GM18861 (cell line): ENCODE measurements at regions not wholly inside any gene's neighbourhood (a gene's known extent, or its start where the extent isn't known, plus 50 kb on each side); places are given as distances from the start of the nearest gene placed in this dataset.
A peak's percentile ranks its signal among the peaks of the same experiment; 100 is the strongest.
"Not testable (repeated sequence)": the region's sequence is repeated elsewhere in the genome, so short reads cannot be mapped to it uniquely, and the experiment has no call there.

Experiments
- ATAC-seq: cut with Tn5 transposase; IDR thresholded peaks from one replicate; pipeline ENCODE4 v1.9.1; 2021; ENCODE audit not compliant: unreplicated experiment

DNA sequence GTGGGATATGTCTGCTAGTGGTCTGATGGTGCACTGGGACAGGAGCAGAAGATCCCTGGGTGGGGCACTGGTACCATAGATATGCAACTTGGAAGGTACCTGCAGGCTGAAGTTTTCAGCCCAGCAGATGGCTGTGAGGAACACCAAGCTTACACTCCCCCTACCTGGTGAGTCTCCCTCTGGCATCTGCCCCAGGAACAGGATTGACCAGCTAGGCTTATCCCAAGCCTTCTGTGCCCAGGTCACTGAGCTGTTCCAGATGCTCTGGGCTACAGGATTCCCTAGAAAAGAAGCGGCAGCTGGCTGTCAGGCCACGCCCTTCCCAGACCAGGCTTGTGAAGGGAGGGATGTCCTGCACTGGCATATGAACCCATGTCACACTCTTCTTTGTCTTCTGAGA is 1130.0 kb downstream of the NAALADL2 start:
- no peak for ATAC-seq

- ATAC-seq: no peak
Measured at GRCh38 chr3:175988401-175988800, 1129.3 kb downstream of the NAALADL2 start.

- no peak for ATAC-seq
Measured at GRCh38 chr3:175985781-175986180, 1126.6 kb downstream of the NAALADL2 start.

- no peak for ATAC-seq
Measured at GRCh38 chr3:175983379-175983778, 1124.2 kb downstream of the NAALADL2 start.

DNA sequence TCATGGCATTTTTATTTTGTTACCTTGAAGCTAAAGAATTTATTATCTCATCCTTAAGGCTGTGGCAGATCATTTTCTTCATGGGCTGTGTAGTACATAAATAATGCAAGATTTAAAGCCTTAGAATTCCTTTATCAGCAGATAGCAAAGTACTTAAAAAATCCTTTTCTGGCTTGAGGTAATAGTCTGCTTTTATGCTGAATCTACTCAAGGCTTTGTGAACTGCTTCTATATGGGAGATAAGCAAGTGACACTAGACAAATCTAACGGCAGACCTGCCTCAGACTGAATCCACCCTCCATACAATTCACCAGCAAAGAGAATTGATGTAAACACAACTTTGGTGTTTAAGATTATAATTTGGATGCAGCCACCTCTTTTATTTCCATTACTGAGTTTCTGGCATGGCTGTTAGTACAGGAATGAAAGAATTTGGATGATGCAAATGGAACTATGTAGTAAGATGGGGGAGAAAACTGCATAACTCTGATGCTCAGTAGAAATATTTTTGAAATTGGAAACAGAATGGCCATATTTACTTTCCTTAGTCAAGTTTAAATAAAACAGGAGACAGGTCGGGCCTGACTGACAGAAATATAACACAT is 1121.5 kb downstream of the NAALADL2 start:
- ATAC-seq: no peak

DNA sequence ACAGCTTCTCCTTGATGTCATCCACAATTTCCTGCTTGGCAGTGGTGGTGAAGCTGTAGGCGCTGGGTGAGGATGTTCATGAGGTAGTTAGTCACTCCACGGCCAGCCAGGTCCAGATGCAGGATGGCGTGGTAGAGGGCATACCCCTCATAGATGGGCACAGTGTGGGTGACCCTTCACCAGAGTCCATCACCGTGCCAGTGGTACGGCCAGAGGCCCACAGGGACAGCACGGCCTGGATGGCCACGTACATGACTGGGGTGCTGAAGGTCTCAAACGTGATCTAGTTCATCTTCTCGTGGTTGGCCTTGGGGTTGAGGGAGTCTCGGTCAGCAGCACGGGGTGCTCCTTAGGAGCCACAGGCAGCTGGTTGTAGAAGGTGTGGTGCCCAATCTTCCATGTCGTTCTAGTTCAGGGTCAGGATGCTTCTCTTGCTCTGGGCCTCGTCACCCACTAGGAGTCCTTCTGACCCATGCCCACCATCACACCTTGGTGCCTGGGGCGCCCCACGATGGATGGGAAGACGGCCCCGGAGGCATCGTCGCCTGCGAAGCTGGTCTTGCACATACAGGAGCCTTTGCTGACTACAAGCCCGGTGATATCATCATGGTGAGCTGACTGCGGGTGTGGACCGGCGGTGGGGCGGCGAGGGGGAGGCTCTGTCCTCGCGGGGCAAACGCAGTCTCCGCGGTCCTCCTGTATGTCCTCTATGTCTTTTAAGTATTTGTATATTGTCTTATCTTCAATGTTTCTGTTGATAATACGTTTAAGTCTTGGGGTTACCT is 1119.0 kb downstream of the NAALADL2 start:
- no peak for ATAC-seq

DNA sequence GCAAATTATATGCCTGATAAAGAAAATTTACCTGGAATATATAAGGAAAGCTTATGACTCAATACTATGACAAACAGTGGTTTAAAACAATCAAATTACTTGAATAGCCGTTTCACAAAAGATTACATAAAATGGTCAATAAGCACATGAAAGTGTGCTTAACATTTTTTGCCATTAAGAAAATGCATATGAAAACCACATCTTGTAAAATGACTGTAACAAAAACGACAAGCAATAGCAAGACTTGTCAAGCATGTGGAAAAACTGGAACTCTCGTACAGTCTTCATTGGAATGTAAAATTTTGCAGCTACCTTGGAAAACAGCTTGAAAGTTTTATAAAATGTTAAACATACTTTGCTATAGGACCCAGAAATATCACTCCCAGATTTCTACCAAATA is 1110.3 kb downstream of the NAALADL2 start:
- no peak for ATAC-seq

DNA sequence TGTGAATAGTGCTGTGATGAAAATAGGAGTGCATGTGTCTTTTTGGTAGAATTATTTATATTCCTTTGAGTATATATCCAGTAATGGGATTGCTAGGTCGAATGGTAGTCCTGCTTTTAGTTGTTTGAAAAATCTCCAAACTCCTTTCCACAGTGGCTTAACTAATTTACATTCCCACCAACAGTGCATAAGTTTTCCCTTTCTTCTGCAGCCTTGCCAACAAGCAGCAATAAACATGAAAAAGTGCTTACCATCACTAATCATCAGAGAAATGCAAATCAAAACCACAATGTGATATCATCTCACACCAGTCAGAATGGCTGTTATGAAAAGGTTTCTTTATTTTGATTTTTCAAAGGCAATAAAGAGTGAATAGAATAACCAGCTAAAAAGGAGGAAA is 1105.9 kb downstream of the NAALADL2 start:
- ATAC-seq: no peak

DNA sequence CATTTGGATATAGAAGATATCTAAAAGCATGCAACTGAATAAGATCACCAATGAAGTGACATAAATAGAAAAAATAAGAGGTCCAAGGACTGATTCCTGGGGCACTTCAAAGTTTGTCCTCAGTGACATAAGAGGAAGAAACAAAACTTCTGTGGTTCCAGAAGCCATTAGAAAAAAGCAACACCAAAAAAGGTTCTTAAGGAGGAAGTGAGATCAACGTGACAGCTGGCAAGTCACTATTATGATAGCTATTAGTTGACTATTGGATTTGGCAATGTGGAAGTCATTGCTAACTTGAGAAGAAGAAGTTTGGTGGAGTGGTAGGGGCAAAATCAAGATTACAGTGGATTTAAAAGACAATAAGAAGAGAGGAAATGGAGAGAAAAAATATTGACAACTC is 1098.3 kb downstream of the NAALADL2 start:
- ATAC-seq: no peak

DNA sequence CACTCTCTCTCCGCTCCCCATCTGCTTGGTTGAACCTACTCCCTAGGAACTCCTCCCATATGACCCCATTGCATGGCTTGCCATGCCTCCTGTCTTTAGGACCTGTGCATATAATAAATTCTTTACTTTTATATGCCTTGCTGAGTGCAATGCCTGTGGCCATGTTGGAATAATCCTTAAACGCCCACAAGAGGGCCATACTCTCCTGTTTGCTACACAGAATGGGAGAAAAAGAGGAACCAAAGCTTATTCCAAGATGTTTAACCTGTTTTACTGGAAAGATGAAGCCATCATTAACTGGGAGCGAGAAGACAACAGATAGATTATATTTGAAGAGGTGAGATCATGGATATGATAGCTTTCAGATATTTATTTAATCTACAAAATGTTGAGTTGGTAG is 1097.8 kb downstream of the NAALADL2 start:
- ATAC-seq: no peak

DNA sequence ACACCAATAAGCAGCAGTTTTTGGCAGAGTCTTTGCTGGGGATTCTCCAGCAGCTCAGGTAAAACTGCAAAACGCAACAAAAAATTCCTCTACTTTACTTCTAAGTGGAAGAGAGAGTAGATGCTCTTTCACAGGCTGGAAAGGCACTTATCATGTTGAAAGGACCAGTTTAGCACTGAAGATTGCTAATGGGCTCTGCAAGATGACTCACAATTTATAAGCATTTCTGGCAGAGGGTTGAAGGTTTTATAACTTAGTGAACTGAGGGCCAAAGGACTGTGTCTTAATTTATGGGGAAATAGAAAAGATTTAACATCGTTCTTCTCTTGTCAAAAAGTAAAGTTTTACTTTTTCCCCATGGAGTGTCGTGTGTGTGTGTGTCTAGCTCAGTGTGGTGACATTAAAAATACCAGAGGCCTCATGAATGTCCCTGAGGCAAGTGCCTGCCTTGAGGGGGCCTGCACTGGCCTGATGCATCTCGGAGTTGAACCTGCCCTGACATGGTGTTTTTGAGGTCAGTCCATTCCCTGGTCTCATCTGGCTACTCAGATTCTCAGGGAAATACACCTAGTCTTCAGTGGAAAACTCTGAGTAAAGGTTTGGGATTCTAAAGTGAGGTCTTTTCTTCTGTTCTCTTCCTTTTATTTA is 1092.0 kb downstream of the NAALADL2 start:
- ATAC-seq: no peak

DNA sequence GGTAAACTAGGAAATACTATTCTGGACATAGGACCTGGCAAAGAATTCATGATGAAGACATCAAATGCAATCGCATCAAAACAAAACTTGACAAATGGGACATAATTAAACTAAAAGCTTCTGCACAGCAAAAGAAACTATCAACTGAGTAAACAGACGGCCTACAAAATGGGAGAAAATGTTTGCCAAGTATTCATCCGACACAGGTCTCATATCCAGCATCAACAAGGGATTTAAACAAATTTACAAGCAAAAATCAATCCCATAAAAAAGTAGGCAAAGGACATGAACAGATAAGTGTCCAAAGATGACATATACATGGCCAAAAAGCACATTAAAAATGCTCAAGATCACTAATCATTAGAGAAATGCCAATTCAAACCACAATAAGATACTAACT is 1088.9 kb downstream of the NAALADL2 start:
- no peak for ATAC-seq

DNA sequence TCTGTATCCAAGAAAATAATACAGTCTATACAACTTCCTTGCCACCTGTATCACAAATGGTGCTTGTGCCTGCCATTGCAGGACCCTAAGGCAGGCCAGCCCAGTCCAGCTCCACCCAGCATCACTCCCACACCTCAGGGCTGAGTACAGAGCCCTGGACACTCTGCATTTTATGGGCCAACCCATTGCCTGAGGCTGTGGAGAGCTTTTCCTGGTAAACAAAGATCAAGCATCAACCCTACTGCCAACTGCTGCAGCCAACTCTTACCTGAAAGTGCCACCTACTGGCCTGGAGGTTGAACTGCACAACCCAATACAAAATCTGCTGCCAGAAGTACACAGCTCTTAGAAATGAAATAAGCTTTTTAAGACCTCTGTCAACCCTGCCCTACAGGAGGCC is 1082.2 kb downstream of the NAALADL2 start:
- peak; percentile 56 for ATAC-seq

- ATAC-seq: peak; percentile 39
Measured at GRCh38 chr3:175940881-175941280, 1081.7 kb downstream of the NAALADL2 start.

GRCh38 chr3:175940243-175940642 is 1081.1 kb downstream of the NAALADL2 start:
- no peak for ATAC-seq

DNA sequence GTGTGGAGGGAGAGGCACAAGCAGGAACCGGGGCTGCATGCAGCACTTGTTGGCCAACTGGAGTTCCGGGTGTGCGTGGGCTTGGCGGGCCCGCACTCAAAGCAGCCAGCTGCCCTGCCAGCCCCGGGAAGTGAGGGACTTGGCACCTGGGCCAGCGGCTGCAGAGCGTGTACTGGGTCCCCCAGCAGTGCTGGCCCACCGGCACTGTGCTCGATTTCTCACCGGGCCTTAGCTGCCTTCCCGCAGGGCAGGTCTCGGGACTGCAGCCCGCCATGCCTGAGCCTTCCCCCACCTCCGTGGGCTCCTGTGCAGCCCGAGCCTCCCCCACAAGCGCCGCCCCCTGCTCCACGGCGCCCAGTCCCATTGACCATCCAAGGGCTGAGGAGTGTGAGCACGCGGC is 1078.2 kb downstream of the NAALADL2 start:
- not testable (repeated sequence) for ATAC-seq

- no peak for ATAC-seq
Measured at GRCh38 chr3:175932586-175932985, 1073.5 kb downstream of the NAALADL2 start.

GRCh38 chr3:175919133-175919532 is 1060.0 kb downstream of the NAALADL2 start:
- no peak for ATAC-seq

DNA sequence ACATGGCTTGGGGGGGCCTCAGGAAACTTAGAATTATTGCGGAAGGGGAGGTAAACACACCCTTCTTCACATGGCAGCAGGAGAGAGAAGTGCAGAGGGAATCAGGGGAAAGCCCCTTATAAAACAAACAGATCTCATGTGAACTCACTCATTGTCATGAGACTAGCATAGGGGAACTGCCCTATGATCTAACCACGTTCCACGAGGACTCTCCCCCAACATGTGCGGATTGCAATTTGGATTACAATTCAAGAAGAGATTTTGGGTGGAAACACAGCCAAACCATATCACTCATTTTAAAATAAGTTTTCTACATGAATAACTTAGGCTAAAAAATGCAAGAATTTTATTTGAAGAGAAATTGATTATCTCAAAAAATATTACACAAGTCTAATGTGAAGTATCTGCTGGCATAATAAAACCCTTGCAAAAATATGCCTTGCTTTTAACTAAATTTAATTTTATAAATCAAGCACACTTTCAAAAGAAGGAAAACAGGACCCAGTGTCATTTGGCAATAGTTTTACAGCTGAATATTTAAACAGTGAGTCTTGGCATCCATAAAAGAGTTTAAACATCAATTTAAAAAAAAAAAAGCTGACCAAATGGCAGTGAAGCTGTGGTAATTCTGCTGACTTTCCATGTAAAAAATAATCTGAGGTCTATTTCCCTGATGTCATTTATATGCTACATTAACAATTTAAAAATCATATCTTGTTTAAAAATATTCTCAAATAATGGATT is 1057.2 kb downstream of the NAALADL2 start:
- ATAC-seq: no peak

DNA sequence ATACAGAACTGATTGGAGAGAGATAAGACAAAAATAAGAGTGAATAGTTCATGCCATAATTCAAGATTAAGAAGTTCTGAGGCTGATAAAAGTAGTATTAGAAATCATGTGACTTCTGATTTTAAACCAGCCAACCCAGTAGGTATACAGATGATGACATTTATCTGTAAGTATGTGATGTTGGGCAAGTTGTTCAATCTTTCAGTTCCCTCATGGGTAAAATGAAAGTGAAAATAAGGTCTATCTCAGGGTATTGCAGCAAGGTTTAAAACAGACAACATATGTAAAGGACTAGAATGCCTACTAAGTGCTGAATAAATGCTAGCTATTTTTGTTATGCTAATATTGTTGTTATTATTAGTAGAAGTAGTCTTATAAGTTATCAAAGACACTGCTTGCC is 1055.7 kb downstream of the NAALADL2 start:
- no peak for ATAC-seq

GRCh38 chr3:175913286-175913685 is 1054.2 kb downstream of the NAALADL2 start:
- ATAC-seq: no peak

- ATAC-seq: no peak
Measured at GRCh38 chr3:175911937-175912336, 1052.8 kb downstream of the NAALADL2 start.
